Astrocyte (in vitro differentiated cells and primary cell): ENCODE measurements at regions not wholly inside any gene's neighbourhood (a gene's known extent, or its start where the extent isn't known, plus 50 kb on each side); places are given as distances from the start of the nearest gene placed in this dataset.

Experiments
- DNase-seq: peaks from one replicate; pipeline ENCODE4 v3.0.0-alpha.2; 2010; ENCODE audit warnings: low read depth
- FAIRE-seq: peaks from 2 replicates; lab custom pipeline; 2011; peaks lifted over from hg19 to GRCh38; lab: Jason Lieb, UNC
- H2AFZ ChIP-seq: 2 replicates; pipeline ENCODE4 v1.6.0; 2012; ENCODE audit warnings: low read depth, low read length, inconsistent platforms
- H3K27ac ChIP-seq: 2 replicates; pipeline ENCODE4 v1.5.1; 2011; ENCODE audit warnings: low read depth, low read length, inconsistent platforms
- H3K27me3 ChIP-seq: 2 replicates; pipeline ENCODE4 v1.6.0; 2011; ENCODE audit warnings: low read length, inconsistent platforms; ENCODE audit not compliant: insufficient read depth
- H3K36me3 ChIP-seq: 2 replicates; pipeline ENCODE4 v1.5.1; 2011; ENCODE audit warnings: low read length, inconsistent platforms; ENCODE audit not compliant: insufficient read depth
- H3K4me1 ChIP-seq: 2 replicates; pipeline ENCODE4 v1.5.1; 2011; ENCODE audit warnings: low read length, inconsistent platforms; ENCODE audit not compliant: insufficient read depth
- H3K4me2 ChIP-seq: 2 replicates; pipeline ENCODE4 v1.6.0; 2012; ENCODE audit warnings: low read length, inconsistent platforms
- H3K4me3 ChIP-seq: 2 replicates; pipeline ENCODE4 v1.5.1; 2011; ENCODE audit warnings: low read depth, mild to moderate bottlenecking, low read length, inconsistent platforms; ENCODE audit not compliant: insufficient read depth
- H3K79me2 ChIP-seq: 2 replicates; pipeline ENCODE4 v1.6.0; 2012; ENCODE audit warnings: mild to moderate bottlenecking, low read length, inconsistent platforms; ENCODE audit not compliant: insufficient read depth
- H3K9ac ChIP-seq: 2 replicates; pipeline ENCODE4 v1.6.0; 2012; ENCODE audit warnings: mild to moderate bottlenecking, low read length, inconsistent platforms
- H3K9me3 ChIP-seq: 2 replicates; pipeline ENCODE4 v1.5.1; 2012; ENCODE audit warnings: low read depth, mild to moderate bottlenecking, low read length, inconsistent platforms; ENCODE audit not compliant: insufficient read depth
- H4K20me1 ChIP-seq: 2 replicates; pipeline ENCODE4 v1.6.0; 2012; ENCODE audit warnings: low read length, inconsistent platforms; ENCODE audit not compliant: insufficient read depth
- H3K27ac Mint-ChIP-seq: one replicate; pipeline ENCODE4 v1.8.0; 2021; ENCODE audit warnings: mild to moderate bottlenecking, mixed read lengths; ENCODE audit not compliant: unreplicated experiment
- H3K27me3 Mint-ChIP-seq: one replicate; pipeline ENCODE4 v1.8.0; 2021; ENCODE audit warnings: low read depth, mixed read lengths; ENCODE audit not compliant: unreplicated experiment
- H3K36me3 Mint-ChIP-seq: one replicate; pipeline ENCODE4 v1.8.0; 2021; ENCODE audit warnings: low read depth, mixed read lengths; ENCODE audit not compliant: unreplicated experiment
- H3K4me1 Mint-ChIP-seq: one replicate; pipeline ENCODE4 v1.8.0; 2021; ENCODE audit warnings: low read depth, mixed read lengths; ENCODE audit not compliant: unreplicated experiment
- H3K4me3 Mint-ChIP-seq: one replicate; pipeline ENCODE4 v1.8.0; 2021; ENCODE audit warnings: mild to moderate bottlenecking, moderate library complexity, mixed read lengths; ENCODE audit not compliant: unreplicated experiment
- H3K9me3 Mint-ChIP-seq: one replicate; pipeline ENCODE4 v1.8.0; 2021; ENCODE audit warnings: mild to moderate bottlenecking, mixed read lengths; ENCODE audit not compliant: unreplicated experiment
- CTCF ChIP-seq: IDR thresholded peaks from 2 replicates; pipeline ENCODE4 v1.5.1; 2011; ENCODE audit warnings: low read depth, mild to moderate bottlenecking, inconsistent platforms, low read length, moderate library complexity; ENCODE audit not compliant: insufficient read depth
- EZH2 ChIP-seq: IDR thresholded peaks from 2 replicates; pipeline ENCODE4 v1.6.1; 2012; ENCODE audit warnings: mild to moderate bottlenecking, low read length, inconsistent platforms; ENCODE audit not compliant: insufficient read depth

GRCh38 chr1:4972761-4973320, 318.4 kb downstream of the AJAP1 start:
- DNase-seq = no peak
- Histone ChIP-seq H3K27me3 (no peaks in the 10 kb centered on the region), H3K79me2 (no peaks in the 10 kb centered on the region), H3K9ac (no peak overlapping the region), H3K36me3 (no peaks in the 10 kb centered on the region), H3K4me2 (no peak overlapping the region), H3K9me3 (peaks cover 8% of the 10 kb centered on the region), H2AFZ (no peak overlapping the region), H3K4me3 (no peak overlapping the region), H4K20me1 (no peaks in the 10 kb centered on the region), H3K4me1 (no peaks in the 10 kb centered on the region), H3K27ac (no peak overlapping the region)
- Mint-ChIP-seq H3K4me1 (peaks cover 2% of the 10 kb centered on the region), H3K27ac (no peak overlapping the region), H3K36me3 (no peaks in the 10 kb centered on the region), H3K4me3 (no peak overlapping the region), H3K9me3 (peaks cover 8% of the 10 kb centered on the region), H3K27me3 (peaks cover 8% of the 10 kb centered on the region)
- no peak for FAIRE-seq
- TF ChIP-seq EZH2 (no peak), CTCF (no peak)

DNA sequence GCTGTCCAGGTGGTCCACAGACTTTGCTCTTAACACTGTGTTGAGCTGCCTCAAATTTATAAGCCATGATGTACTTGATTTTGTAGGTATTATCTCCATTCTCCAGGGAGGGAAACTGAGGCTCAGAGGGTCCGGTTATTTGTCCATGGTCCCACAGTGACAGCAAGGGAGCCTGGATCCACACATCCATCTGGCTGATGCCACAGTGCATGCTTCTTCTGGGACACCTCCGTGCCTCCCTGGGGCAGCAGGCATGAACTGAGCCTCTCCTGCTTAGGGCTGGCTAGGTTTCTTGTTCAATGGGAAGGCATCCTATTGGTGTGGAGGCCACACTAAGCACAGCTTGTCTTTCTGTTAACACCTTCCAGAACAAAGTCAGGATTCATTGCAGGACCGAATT, 317.3 kb downstream of the AJAP1 start:
- peaks cover 9% of the 10 kb centered on the region for H3K9me3 ChIP-seq
- H3K79me2 ChIP-seq = no peaks in the 10 kb centered on the region
- H3K27ac Mint-ChIP-seq = no peak overlapping the region
- H3K4me1 ChIP-seq = no peaks in the 10 kb centered on the region
- no peak overlapping the region for H3K4me3 Mint-ChIP-seq
- no peak overlapping the region for H3K4me3 ChIP-seq
- H4K20me1 ChIP-seq = no peaks in the 10 kb centered on the region
- DNase-seq = no peak
- no peak for FAIRE-seq
- H3K36me3 Mint-ChIP-seq = no peaks in the 10 kb centered on the region
- H2AFZ ChIP-seq = no peak overlapping the region
- no peak overlapping the region for H3K27ac ChIP-seq
- H3K36me3 ChIP-seq = no peaks in the 10 kb centered on the region
- no peaks in the 10 kb centered on the region for H3K27me3 ChIP-seq
- TF ChIP-seq EZH2 (no peak), CTCF (no peak)
- H3K27me3 Mint-ChIP-seq = peaks cover 8% of the 10 kb centered on the region
- H3K4me1 Mint-ChIP-seq = peaks cover 2% of the 10 kb centered on the region
- no peak overlapping the region for H3K4me2 ChIP-seq
- H3K9ac ChIP-seq = no peak overlapping the region
- peaks cover 10% of the 10 kb centered on the region for H3K9me3 Mint-ChIP-seq

- H3K9ac ChIP-seq = no peak overlapping the region
- TF ChIP-seq EZH2 = no peak
- no peak for TF ChIP-seq CTCF
- FAIRE-seq (no peak), DNase-seq (no peak)
- no peak overlapping the region for H3K27ac ChIP-seq
- no peak overlapping the region for H3K4me2 ChIP-seq
- Mint-ChIP-seq H3K27me3 (peaks cover 12% of the 10 kb centered on the region), H3K9me3 (peaks cover 10% of the 10 kb centered on the region), H3K4me3 (no peak overlapping the region), H3K27ac (no peak overlapping the region), H3K4me1 (peaks cover 2% of the 10 kb centered on the region), H3K36me3 (no peaks in the 10 kb centered on the region)
- no peak overlapping the region for H3K4me3 ChIP-seq
- peaks cover 14% of the 10 kb centered on the region for H3K9me3 ChIP-seq
- H4K20me1 ChIP-seq = no peaks in the 10 kb centered on the region
- no peaks in the 10 kb centered on the region for H3K4me1 ChIP-seq
- no peaks in the 10 kb centered on the region for H3K79me2 ChIP-seq
- no peaks in the 10 kb centered on the region for H3K36me3 ChIP-seq
- no peak overlapping the region for H2AFZ ChIP-seq
- H3K27me3 ChIP-seq = no peaks in the 10 kb centered on the region
Observed at GRCh38 chr1:4970532-4970931, 316.1 kb downstream of the AJAP1 start.
